ENCODE measurements at regions not wholly inside any gene's neighbourhood (a gene's known extent, or its start where the extent isn't known, plus 50 kb on each side); places are given as distances from the start of the nearest gene placed in this dataset.
"Not testable (repeated sequence)": the region's sequence is repeated elsewhere in the genome, so short reads cannot be mapped to it uniquely, and the experiment has no call there.

- POLR2A ChIA-PET, result no interaction called here
- TF ChIP-seq NFRKB (IDR thresholded peaks at IDR 0.05) (no peak), ELF4 (IDR thresholded peaks at IDR 0.05) (no peak), HDGF (IDR thresholded peaks at IDR 0.05; ENCODE audit: borderline replicate concordance) (no peak), LEF1 (IDR thresholded peaks at IDR 0.05; ENCODE audit: borderline replicate concordance) (no peak), CTBP1 (IDR thresholded peaks at IDR 0.05; ENCODE audit: borderline replicate concordance) (no peak), ZNF384 (IDR thresholded peaks at IDR 0.05) (no peak), SP1 (IDR thresholded peaks at IDR 0.05) (no peak), SUZ12 (IDR thresholded peaks at IDR 0.05) (no peak), FOXK2 (IDR thresholded peaks at IDR 0.05) (no peak), L3MBTL2 (conservative IDR thresholded peaks at IDR 0.05) (no peak), FOXM1 (IDR thresholded peaks at IDR 0.05; ENCODE audit: borderline replicate concordance) (no peak), FOXA1 (IDR thresholded peaks at IDR 0.05) (no peak)
- CTCF ChIA-PET, result interaction anchor here (0.6 kb wide), 1 partner anchor 34 kb away, joined by 3 read pairs; no protein-coding TSS in a partner anchor
- no peak for DNase-seq (ENCODE audit: extremely low spot score)
These were observed 51.4 kb downstream of the SLC41A2 start for GRCh38 chr12:104906695-104907094.

DNA sequence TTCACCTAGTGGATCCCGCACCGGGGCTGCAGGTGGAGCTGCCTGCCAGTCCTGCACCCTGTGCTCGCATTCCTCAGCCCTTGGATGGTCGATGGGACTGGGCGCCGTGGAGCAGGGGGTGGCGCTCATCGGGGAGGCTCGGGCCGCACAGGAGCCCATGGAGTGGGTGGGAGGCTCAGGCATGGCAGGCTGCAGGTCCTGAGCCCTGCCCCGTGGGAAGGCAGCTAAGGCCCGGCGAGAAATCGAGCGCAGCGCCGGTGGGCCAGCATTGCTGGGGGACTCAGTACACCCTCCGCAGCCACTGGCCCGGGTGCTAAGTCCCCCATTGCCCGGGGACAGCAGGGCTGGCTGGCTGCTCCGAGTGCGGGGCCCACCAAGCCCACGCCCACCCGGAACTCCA, 52.6 kb downstream of the SLC41A2 start:
- CTCF ChIA-PET; POLR2A ChIA-PET; DNase-seq (ENCODE audit: extremely low spot score): not testable (repeated sequence)

DNA sequence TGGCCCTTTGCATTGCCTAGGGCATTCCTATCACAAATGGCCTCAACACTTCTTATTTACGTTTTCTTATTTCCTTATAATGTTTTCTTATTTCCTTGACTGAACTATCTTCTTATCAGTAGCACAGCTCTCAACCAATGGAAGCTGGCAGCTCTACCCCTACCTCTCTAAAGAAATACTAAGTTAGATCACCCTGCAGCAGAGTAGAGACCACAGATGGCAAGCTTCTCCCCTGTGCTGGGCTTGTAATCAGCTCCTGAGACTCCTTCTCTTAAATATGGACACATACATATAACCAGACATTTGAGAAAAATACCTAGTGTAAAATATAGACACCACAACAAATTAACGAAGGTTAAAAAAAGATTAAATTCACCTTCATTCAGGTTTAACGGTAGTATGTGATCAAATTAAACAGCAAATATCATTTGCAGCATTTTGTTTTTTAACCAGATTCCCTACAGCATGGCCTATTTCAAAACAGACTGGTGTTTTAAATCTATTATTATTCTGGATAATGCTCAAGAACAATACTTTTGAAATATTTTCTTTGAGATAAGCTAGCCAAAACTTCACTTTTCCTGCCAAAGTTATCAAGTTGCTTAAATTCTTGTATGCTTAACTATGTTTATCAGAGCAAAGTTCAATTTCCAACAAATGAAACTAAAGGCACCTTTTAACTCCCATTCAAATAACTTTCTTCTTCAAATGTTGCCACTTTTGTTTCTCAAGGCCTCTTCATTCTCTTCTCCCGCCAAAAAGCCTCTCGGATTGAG, 54.3 kb downstream of the SLC41A2 start:
- no peak for DNase-seq (ENCODE audit: extremely low spot score)
- ChIA-PET POLR2A (no interaction called here), CTCF (no interaction called here)
- TF ChIP-seq SP1 (IDR thresholded peaks at IDR 0.05) (no peak), ARNT (IDR thresholded peaks at IDR 0.05) (no peak), FOXA1 (IDR thresholded peaks at IDR 0.05) (no peak), FOXM1 (IDR thresholded peaks at IDR 0.05; ENCODE audit: borderline replicate concordance) (no peak), LEF1 (IDR thresholded peaks at IDR 0.05; ENCODE audit: borderline replicate concordance) (no peak), TARDBP (IDR thresholded peaks at IDR 0.05) (no peak), ZNF384 (IDR thresholded peaks at IDR 0.05) (no peak)

DNA sequence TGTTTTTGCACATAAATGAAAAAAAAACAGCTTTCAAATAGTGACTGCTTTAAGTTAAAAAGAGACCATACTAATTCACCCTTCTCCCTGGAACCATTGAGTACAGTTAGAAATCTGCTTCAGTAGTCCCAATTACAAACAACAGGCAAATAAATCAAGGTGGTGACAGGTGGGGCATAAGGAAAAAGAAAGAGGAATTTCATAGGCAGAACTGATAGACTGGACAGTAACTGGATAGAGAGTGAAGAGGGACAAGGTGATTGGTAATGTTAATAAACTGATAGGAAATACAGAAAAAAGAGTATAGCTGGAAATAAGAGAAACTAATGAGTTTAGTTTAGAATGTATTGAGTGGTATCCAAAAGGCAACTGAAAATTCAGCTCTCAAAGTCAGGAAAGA, 56.0 kb downstream of the SLC41A2 start:
- TF ChIP-seq, protein P1, sequence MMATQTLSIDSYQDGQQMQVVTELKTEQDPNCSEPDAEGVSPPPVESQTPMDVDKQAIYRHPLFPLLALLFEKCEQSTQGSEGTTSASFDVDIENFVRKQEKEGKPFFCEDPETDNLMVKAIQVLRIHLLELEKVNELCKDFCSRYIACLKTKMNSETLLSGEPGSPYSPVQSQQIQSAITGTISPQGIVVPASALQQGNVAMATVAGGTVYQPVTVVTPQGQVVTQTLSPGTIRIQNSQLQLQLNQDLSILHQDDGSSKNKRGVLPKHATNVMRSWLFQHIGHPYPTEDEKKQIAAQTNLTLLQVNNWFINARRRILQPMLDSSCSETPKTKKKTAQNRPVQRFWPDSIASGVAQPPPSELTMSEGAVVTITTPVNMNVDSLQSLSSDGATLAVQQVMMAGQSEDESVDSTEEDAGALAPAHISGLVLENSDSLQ (IDR thresholded peaks at IDR 0.05), result peak; percentile 77
- TF ChIP-seq BHLHE40 (IDR thresholded peaks at IDR 0.05; ENCODE audit: borderline replicate concordance), result no peak
- ChIA-PET CTCF (no interaction called here), POLR2A (no interaction called here)
- DNase-seq (ENCODE audit: extremely low spot score), result no peak

GRCh38 chr12:104896710-104897109, 61.4 kb downstream of the SLC41A2 start:
- no peak for TF ChIP-seq LEF1 (IDR thresholded peaks at IDR 0.05; ENCODE audit: borderline replicate concordance)
- no peak for TF ChIP-seq NFRKB (IDR thresholded peaks at IDR 0.05)
- no peak for TF ChIP-seq FOXA1 (IDR thresholded peaks at IDR 0.05)
- no peak for TF ChIP-seq TARDBP (IDR thresholded peaks at IDR 0.05)
- no peak for TF ChIP-seq L3MBTL2 (conservative IDR thresholded peaks at IDR 0.05)
- TF ChIP-seq CTBP1 (IDR thresholded peaks at IDR 0.05; ENCODE audit: borderline replicate concordance), result no peak
- TF ChIP-seq BHLHE40 (IDR thresholded peaks at IDR 0.05; ENCODE audit: borderline replicate concordance), result no peak
- TF ChIP-seq ARNT (IDR thresholded peaks at IDR 0.05), result no peak
- TF ChIP-seq SUZ12 (IDR thresholded peaks at IDR 0.05), result no peak
- TF ChIP-seq HDGF (IDR thresholded peaks at IDR 0.05; ENCODE audit: borderline replicate concordance), result no peak
- no peak for TF ChIP-seq FOXM1 (IDR thresholded peaks at IDR 0.05; ENCODE audit: borderline replicate concordance)
- no peak for TF ChIP-seq ZNF384 (IDR thresholded peaks at IDR 0.05)
- no peak for TF ChIP-seq FOXK2 (IDR thresholded peaks at IDR 0.05)
- no peak for TF ChIP-seq SP1 (IDR thresholded peaks at IDR 0.05)
- TF ChIP-seq, protein P1 (IDR thresholded peaks at IDR 0.05), result no peak
- TF ChIP-seq ELF4 (IDR thresholded peaks at IDR 0.05), result no peak
- POLR2A ChIA-PET, result no interaction called here
- no peak for DNase-seq (ENCODE audit: extremely low spot score)
- CTCF ChIA-PET, result no interaction called here

DNA sequence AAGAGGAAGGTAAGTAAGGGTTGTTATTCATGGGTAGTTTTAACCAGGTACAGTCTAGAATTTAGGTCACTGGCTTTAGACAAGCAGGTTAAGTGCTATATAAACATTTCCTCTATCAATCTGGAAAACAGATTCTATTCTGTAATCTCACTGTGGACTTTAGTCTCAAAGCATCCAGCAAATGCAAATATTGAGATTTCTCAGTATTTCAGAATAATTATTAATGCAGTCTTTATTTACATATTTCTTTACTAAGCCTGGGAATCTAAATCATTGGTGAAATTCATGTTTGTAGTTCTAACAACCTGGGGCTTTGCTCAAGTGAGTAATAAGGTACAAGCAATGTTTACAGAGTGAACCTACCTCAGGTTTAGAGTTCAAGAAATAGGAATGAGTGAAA, 61.9 kb downstream of the SLC41A2 start:
- TF ChIP-seq FOXM1 (IDR thresholded peaks at IDR 0.05; ENCODE audit: borderline replicate concordance) (no peak), CTBP1 (IDR thresholded peaks at IDR 0.05; ENCODE audit: borderline replicate concordance) (no peak), NFRKB (IDR thresholded peaks at IDR 0.05) (no peak), FOXK2 (IDR thresholded peaks at IDR 0.05) (no peak), TARDBP (IDR thresholded peaks at IDR 0.05) (no peak), ZNF384 (IDR thresholded peaks at IDR 0.05) (no peak), SUZ12 (IDR thresholded peaks at IDR 0.05) (no peak), SP1 (IDR thresholded peaks at IDR 0.05) (no peak), FOXA1 (IDR thresholded peaks at IDR 0.05) (no peak), HDGF (IDR thresholded peaks at IDR 0.05; ENCODE audit: borderline replicate concordance) (no peak)
- CTCF ChIA-PET, result no interaction called here
- POLR2A ChIA-PET, result no interaction called here
- no peak for DNase-seq (ENCODE audit: extremely low spot score)

DNA sequence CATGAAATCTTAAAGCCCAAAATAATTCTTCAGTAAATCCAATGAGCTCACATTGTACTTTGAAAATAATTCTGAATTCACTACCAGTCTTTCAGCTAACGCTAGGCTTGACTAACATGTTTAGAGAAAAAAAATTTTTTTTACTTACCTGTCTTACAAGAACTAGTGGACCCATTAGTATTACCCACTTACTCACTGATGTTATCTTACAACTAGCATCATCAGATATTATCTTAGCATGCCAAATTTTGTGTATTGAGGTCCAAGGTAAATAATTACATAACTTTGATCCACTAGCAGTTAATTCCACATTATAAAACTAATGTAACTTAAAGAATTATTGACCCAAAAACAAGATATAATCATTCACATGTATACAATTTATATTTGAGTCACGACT, 62.7 kb downstream of the SLC41A2 start:
- POLR2A ChIA-PET, result no interaction called here
- no peak for DNase-seq (ENCODE audit: extremely low spot score)
- TF ChIP-seq ARNT (IDR thresholded peaks at IDR 0.05) (no peak), ZNF384 (IDR thresholded peaks at IDR 0.05) (no peak), CTBP1 (IDR thresholded peaks at IDR 0.05; ENCODE audit: borderline replicate concordance) (no peak), BHLHE40 (IDR thresholded peaks at IDR 0.05; ENCODE audit: borderline replicate concordance) (no peak), SUZ12 (IDR thresholded peaks at IDR 0.05) (no peak), NFRKB (IDR thresholded peaks at IDR 0.05) (no peak), LEF1 (IDR thresholded peaks at IDR 0.05; ENCODE audit: borderline replicate concordance) (no peak)
- CTCF ChIA-PET, result no interaction called here

All from HEK293T (cell line).